ENCODE measurements at regions not wholly inside any gene's neighbourhood (a gene's known extent, or its start where the extent isn't known, plus 50 kb on each side); places are given as distances from the start of the nearest gene placed in this dataset.

GRCh38 chr1:29974316-29974724 is 738.0 kb downstream of the PTPRU start:
- H3K9me3 Mint-ChIP-seq = peaks cover 19% of the 10 kb centered on the region
- TF ChIP-seq CTCF (IDR thresholded peaks at IDR 0.05) = no peak
- H3K36me3 Mint-ChIP-seq (ENCODE audit: low read depth) = no peaks in the 10 kb centered on the region
- H3K27ac Mint-ChIP-seq = peak overlapping the region; percentile 30; the same call in 1 of the 2 replicates
- no peak overlapping the region for H3K4me3 Mint-ChIP-seq
- peaks cover 3% of the 10 kb centered on the region for H3K27me3 Mint-ChIP-seq (ENCODE audit: insufficient read depth)
- H3K4me1 Mint-ChIP-seq (ENCODE audit: low read depth) = peaks cover 24% of the 10 kb centered on the region
- DNase-seq = peak; percentile 84

- H3K4me1 Mint-ChIP-seq (ENCODE audit: low read depth) = peaks cover 24% of the 10 kb centered on the region
- H3K27me3 Mint-ChIP-seq (ENCODE audit: insufficient read depth) = peaks cover 4% of the 10 kb centered on the region
- DNase-seq = no peak
- H3K36me3 Mint-ChIP-seq (ENCODE audit: low read depth) = no peaks in the 10 kb centered on the region
- no peak overlapping the region for H3K27ac Mint-ChIP-seq
- no peak for TF ChIP-seq CTCF (IDR thresholded peaks at IDR 0.05)
- peaks cover 23% of the 10 kb centered on the region for H3K9me3 Mint-ChIP-seq
- H3K4me3 Mint-ChIP-seq = no peak overlapping the region
Observed at GRCh38 chr1:29973406-29973805, 737.1 kb downstream of the PTPRU start.

- peaks cover 19% of the 10 kb centered on the region for H3K9me3 Mint-ChIP-seq
- peaks cover 24% of the 10 kb centered on the region for H3K4me1 Mint-ChIP-seq (ENCODE audit: low read depth)
Observed at GRCh38 chr1:29972421-29973053, 736.2 kb downstream of the PTPRU start.

GRCh38 chr1:29971703-29972102 is 735.4 kb downstream of the PTPRU start:
- Mint-ChIP-seq H3K4me1 (ENCODE audit: low read depth) (peaks cover 24% of the 10 kb centered on the region), H3K9me3 (peaks cover 19% of the 10 kb centered on the region), H3K36me3 (ENCODE audit: low read depth) (no peaks in the 10 kb centered on the region), H3K27ac (no peak overlapping the region), H3K4me3 (no peak overlapping the region), H3K27me3 (ENCODE audit: insufficient read depth) (peaks cover 11% of the 10 kb centered on the region)
- TF ChIP-seq CTCF (IDR thresholded peaks at IDR 0.05) = no peak
- no peak for DNase-seq

More at GRCh38 chr1:29972421-29973053, 736.2 kb downstream of the PTPRU start:
- Mint-ChIP-seq H3K27me3 (ENCODE audit: insufficient read depth) (peaks cover 7% of the 10 kb centered on the region), H3K36me3 (ENCODE audit: low read depth) (no peaks in the 10 kb centered on the region), H3K4me3 (no peak overlapping the region), H3K27ac (no peak overlapping the region)
- no peak for TF ChIP-seq CTCF (IDR thresholded peaks at IDR 0.05)
- no peak for DNase-seq

- H3K27me3 Mint-ChIP-seq (ENCODE audit: insufficient read depth) = peaks cover 11% of the 10 kb centered on the region
- H3K27ac Mint-ChIP-seq = no peak overlapping the region
Observed at GRCh38 chr1:29970747-29971325, 734.5 kb downstream of the PTPRU start.

More at GRCh38 chr1:29970747-29971325, 734.5 kb downstream of the PTPRU start:
- DNase-seq = no peak
- TF ChIP-seq CTCF (IDR thresholded peaks at IDR 0.05) = no peak
- Mint-ChIP-seq H3K36me3 (ENCODE audit: low read depth) (no peaks in the 10 kb centered on the region), H3K9me3 (peaks cover 23% of the 10 kb centered on the region), H3K4me1 (ENCODE audit: low read depth) (peaks cover 24% of the 10 kb centered on the region), H3K4me3 (no peak overlapping the region)

Data from HFFc6 (cell line).